WI38 (cell line): ENCODE measurements at regions not wholly inside any gene's neighbourhood (a gene's known extent, or its start where the extent isn't known, plus 50 kb on each side); places are given as distances from the start of the nearest gene placed in this dataset.

Experiments used
- H3K4me3 ChIP-seq: 2 replicates; pipeline ENCODE4 v1.5.1; 2011; ENCODE audit warnings: low read depth, mild to moderate bottlenecking, control low read depth, low read length
- CTCF ChIP-seq: IDR thresholded peaks from 2 replicates; pipeline ENCODE4 v1.5.1; 2012; ENCODE audit warnings: low read depth, mild to moderate bottlenecking, control low read depth, low read length

- H3K4me3 ChIP-seq, result no peak overlapping the region
- no peak for TF ChIP-seq CTCF
Measured at GRCh38 chr18:25409971-25410370, 58.0 kb upstream of the ZNF521 start.

DNA sequence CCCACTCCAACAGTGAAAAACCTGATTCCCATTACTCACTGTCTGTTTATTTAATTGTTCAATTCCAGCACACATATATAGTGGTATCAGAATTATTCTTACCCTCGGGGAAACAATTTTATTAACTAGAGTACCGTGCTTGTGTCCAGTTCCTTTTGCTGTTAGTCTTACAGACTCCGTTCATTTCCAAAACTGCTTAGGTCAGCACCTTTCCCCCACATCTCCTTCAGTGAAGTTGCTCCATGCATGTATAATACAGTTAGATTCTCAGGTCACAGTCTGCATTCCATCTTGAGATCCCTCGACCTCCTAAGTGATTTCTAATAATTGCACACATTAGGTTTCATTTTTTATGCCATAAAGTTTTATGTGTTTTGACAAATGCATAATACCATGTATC is 56.3 kb upstream of the ZNF521 start:
- no peak for TF ChIP-seq CTCF
- H3K4me3 ChIP-seq, result no peak overlapping the region
